CD4-positive, alpha-beta T cell treated with Interleukin-15 for 1 hour (primary cell): ENCODE measurements at regions not wholly inside any gene's neighbourhood (a gene's known extent, or its start where the extent isn't known, plus 50 kb on each side); places are given as distances from the start of the nearest gene placed in this dataset.
"Not testable (repeated sequence)": the region's sequence is repeated elsewhere in the genome, so short reads cannot be mapped to it uniquely, and the experiment has no call there.

ENCODE experiments used
- DNase-seq: peaks from one replicate; pipeline ENCODE4 v3.0.0-alpha.2; 2020

GRCh38 chr2:3034856-3035255 is 342.8 kb downstream of the EIPR1 start:
- no peak for DNase-seq

DNA sequence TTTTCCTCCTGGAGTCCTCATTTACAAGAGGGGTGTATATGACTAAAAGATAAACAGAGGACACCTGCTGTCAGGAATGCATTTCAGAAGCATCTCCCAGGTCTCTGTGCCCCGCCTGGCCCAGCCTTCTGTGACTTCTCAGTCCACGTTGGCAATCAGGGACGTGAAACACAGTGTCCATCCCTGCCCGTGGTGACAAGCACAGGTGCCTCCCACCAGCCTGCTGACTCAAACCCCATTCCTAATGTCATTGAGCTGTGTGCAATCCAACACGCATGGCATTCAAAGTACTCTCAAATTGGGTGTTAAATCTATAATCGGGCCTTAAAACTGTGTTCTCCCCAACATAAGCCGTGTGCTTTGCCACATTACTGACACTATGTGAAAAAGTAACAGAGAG is 343.2 kb downstream of the EIPR1 start:
- no peak for DNase-seq

DNA sequence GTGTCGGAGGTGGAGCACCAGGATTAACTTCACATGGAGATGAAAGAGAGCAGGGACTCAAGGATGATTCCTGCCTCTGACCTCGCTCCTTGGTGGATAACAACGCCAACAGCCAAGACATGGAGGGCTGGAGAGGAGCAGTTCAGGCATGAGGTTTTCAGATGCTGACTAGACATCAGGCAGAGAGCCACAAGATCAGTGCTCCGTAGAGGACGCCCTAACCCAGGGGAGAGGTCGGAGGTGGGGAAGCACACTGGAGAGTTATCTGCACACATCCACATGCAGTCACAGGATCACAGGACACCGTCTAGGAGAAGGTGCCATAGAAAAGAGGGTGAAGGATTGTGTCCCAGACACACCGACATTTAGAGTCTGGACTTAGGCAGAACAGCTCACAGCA is 344.3 kb downstream of the EIPR1 start:
- DNase-seq, result no peak

DNA sequence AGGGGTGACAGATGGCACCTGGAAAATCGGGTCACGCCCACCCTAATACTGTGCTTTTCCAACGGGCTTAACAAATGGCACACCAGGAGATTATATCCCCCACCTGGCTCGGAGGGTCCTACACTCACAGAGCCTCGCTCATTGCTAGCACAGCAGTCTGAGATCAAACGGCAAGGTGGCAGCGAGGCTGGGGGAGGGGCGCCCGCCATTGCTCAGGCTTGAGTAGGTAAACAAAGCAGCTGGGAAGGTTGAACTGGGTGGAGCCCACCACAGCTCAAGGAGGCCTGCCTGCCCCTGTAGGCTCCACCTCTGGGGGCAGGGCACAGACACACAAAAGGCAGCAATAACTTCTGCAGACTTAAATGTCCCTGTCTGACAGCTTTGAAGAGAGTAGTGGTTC is 346.8 kb downstream of the EIPR1 start:
- not testable (repeated sequence) for DNase-seq

GRCh38 chr2:3025984-3026383 is 351.6 kb downstream of the EIPR1 start:
- DNase-seq, result no peak

GRCh38 chr2:3025261-3025660 is 352.4 kb downstream of the EIPR1 start:
- no peak for DNase-seq

DNA sequence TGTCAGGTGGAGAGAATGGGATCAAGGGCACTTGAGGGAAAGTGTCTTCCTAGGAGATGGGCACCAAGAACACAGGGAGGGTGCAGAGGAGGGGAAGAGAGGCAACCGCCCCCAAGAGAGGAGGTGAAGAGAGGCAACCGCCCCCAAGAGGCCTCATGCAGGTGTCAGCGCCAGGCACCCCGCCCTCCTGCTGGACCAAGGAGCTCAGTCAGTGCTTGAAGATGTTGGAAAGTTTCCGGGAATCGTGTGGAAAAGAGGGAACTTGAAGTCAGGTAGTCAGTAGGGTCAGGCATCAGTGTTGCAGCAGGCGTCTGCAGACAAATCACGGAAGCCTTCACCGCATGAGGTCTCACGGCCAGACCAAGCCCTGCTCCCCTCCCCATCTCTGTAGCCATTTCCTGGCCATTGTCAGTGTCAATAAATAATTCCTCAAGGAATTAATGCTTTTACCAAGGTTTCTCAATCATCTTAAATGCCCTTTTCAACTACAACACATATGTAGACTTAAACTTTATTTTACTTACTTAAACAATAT is 353.1 kb downstream of the EIPR1 start:
- DNase-seq, result no peak

DNA sequence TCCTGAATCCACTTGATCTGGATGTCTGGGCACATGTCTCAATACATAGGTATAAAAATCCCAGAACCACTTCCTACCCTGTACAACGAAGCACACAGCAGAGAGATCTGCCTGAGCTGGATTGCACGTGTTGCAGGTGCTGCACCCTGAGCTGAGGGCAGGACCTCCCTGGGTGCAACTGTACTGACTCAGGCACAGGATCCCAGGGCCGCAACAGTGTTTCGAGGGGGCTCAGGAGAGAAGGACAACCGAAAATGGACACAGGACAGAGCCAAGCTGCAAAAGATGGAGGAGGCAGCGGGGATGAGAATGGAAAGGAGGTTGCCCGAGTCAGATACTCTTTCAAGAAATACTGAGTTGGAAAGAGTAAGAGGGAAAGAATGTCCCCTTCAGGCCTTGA is 354.1 kb downstream of the EIPR1 start:
- no peak for DNase-seq

DNA sequence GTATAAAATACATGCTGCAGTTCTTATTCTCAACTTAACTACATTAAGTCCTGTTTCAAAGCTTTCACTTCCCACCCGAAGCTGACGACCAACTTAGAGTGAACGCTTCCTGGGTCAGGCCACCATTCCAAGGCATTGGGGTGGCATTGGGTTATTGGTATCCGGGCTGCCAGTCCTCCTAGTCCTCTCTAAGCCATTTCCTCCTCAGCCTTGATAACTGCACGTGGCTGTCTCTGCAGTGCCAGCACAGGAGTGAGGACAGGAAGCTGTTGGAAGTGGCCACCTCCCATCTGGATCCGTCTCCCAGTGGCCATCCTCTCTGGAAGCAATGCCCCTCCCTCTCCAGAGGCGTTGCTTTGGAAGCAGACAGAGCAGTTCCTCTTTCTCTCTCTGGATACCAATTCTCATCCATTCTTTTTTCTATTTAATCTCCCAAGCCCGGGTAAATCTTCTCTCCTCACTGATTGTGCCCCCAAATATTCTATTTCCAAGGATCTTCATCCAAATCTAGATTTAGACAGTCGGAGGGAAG is 354.7 kb downstream of the EIPR1 start:
- DNase-seq, result no peak

DNA sequence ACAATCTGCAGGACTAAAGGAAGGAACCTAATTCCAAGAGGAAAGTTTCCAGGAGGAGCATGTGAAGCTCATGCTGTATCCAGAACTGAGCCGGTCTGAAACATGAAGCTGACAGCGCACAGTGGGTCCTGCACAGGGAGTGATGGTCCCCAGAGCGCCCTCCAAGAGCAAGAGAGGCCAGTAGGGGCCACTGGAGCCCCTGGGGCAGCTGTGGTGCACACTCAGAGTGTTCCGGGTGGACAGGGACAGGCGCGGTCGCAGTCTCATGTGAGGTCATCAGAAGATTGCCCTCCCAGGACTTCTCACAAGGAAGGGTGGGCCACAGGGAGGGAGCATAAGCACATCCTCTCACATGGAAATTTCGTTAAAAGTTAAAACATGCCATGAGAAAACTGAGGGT is 355.9 kb downstream of the EIPR1 start:
- DNase-seq, result no peak

DNA sequence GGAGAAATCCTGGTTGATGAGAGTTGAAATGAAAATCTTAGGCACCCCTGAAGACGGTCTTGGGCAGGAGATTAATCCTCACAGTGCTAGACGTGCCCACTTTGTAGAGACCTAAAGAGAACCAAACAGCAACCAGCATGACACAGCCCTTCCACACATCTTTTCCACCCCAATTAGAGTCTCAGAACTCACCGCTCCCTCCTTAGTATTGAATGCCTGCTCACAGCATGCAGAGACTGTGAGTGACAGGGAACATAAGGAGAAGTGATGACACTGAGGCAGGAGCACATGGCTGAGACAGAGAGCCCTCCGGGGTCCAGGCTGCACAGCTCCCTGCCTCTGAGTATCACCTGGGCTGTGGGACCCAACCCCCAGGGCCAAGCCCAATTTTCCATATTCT is 367.6 kb downstream of the EIPR1 start:
- DNase-seq, result no peak

GRCh38 chr2:3009483-3009882 is 368.1 kb downstream of the EIPR1 start:
- no peak for DNase-seq

- DNase-seq, result no peak
Observed at GRCh38 chr2:3009005-3009404, 368.6 kb downstream of the EIPR1 start.

GRCh38 chr2:3008561-3008960 is 369.1 kb downstream of the EIPR1 start:
- DNase-seq, result no peak

- no peak for DNase-seq
Observed at GRCh38 chr2:3007135-3007534, 370.5 kb downstream of the EIPR1 start.

- no peak for DNase-seq
Observed at GRCh38 chr2:3005859-3006501, 371.6 kb downstream of the EIPR1 start.

DNA sequence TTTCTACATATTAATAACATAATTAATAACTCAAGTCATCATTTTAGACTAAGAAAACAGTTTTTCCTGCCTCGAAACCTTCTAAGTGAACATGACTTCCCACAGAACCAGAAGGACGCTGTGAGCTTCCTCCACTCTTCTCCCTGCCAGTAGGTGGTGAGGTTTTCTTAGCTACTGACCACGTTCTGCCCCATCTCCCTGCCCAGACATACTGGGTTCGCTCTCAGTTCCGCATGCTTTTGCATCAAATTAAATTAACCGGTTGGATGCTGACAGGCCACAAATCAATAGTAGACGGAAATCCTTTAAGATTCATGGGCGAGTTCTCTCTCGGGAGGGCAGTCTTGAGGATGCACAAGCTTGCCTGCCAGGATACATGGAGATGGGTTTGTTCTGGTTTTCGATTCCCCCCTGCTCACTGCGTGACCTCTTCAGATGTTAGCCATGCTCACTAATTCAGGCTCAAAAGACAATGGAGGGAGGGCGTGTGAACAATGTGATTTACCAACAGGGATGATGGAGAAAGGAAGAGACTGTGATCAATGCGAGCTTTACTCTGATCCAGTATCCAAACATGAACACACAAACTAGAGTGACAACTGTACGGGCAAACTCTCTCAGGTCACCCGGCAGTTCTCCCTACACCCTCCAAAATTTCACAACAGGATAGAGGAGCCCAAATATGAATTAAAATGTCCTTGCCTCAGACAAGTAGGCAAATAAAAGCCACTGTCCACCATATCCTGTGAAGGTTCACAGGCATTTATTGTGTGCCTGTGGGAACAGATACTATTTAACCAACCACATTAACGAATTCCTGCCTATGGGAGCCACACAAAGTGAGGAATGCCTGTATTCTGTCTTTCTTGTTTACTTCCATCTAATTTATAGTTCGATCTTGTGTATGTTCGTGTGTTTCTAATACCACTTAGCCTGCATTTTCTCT is 375.7 kb downstream of the EIPR1 start:
- DNase-seq, result no peak

DNA sequence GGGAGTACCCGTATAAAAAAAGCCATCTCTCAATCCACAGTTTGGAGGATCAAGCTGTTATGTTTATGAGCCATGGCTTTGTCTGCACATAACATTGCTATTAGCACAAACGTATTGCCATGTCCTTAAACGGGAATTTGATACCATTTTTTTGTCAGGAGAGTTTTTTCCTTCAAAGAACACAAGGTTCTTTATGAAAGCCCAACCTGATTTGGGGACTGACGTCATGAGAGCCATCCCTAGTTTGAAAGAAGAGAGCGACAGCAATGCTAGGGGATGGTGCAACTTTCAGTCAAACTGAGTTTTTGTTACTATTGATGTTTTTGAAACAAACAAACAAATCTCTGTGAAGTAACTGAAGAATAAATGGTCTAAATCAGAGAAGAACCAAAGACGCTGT is 376.6 kb downstream of the EIPR1 start:
- no peak for DNase-seq

DNA sequence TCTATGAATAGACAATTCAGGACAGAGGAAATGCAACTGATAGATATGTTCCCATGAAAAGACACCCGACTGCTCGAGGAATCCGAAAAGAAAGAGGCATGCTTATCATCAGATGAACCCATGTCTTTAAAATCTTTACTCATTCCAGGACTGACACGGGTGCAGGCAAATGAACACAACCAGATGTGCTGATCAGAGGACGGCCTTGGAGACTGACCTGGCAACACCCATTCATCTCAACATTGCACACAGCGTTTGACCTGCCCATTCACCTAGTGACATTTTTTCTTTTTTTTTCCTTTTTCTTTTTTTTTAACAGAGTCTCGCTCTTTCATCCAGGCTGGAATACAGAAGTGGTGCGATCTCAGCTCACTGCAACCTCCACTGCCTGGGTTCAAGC is 377.5 kb downstream of the EIPR1 start:
- DNase-seq, result no peak

- no peak for DNase-seq
Observed at GRCh38 chr2:2998971-2999370, 378.6 kb downstream of the EIPR1 start.

DNA sequence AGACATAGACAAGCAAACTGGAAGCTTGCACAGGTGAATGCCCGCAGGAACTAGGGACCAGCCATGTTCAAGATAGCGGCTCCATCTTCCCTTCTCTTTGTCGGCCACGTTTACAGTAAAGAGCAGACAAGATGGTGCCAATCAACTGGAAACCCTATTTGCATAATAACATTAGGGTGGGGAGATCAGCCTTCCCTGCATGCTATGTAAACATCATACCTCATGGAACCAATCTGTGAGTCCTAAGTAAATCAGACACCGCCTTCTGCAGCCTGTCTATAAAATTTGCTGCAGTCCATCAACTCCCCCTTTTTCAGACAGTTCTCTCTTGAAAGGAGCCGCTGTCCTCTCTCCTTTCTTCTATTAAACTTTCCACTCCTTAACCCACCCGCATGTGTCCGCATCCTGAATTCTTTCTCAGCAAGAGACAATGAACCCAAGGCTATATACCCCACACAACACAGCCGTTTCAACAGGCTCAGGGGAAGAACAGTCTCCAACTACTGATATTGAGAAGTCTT is 384.4 kb downstream of the EIPR1 start:
- no peak for DNase-seq

DNA sequence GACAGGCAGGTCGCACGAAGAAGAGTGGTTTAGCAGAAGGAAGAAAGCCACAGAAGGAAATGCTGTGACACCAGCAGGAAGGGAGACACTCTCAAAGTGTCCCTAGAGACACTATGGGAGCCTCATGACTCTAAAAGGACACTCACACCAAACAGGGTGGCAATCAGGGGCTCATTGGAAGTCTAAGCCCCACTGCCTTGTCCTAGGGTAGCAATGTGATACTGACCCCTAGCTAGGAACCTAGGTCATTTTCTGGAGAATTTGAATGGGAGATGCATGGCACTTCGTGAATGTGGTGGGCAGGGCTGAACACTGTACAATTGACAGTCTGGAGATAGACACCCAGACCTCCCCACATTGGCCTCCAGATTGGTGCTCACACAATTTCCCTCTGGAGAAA is 385.0 kb downstream of the EIPR1 start:
- DNase-seq, result no peak

DNA sequence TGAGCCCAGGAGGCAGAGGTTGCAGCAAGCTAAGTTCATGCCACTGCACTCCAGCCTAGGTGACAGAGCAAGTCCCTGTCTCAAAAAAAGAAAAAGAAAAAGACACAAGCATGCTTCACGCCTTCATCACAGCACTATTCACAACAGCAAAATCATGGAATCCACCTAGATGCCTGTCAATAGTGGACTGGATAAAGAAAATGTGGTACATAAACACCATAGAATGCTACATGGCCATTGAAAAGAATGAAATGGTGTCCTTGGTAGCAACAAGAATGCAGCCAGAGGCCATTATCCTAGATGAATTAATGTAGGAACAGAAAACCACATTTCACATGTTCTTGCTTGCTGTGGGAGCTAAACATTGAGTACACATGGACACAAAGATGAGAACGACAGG is 392.6 kb downstream of the EIPR1 start:
- no peak for DNase-seq

DNA sequence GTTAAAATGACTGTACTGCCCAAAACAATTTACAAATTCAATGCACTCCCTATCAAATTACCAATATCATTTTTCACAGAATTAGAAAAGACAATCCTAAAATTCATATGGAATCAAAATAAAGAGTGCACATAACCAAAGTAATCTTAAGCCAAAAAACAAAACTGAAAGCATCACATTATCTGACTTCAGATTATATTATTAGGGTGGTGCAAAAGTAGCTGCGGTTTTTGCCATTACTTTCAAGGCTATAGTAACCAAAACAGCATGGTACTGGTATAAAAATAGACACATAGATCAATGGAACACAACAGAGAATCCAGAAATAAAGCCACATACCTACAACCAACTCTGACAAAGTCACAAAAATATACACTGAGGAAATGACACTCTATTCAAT is 396.6 kb downstream of the EIPR1 start:
- no peak for DNase-seq
